Heart left ventricle (tissue), 16 donors: ENCODE measurements at regions not wholly inside any gene's neighbourhood (a gene's known extent, or its start where the extent isn't known, plus 50 kb on each side); places are given as distances from the start of the nearest gene placed in this dataset.

Experiments used
- ATAC-seq, 4 donors: fragments of 200-7000 bp; cut with Tn5 transposase; one replicate each; pipeline ENCODE4 v1.9.1; 2020 to 2022; ENCODE audit warnings: moderate library complexity in 4 of 4, mild to moderate bottlenecking in 3 of 4, moderate number of reproducible peaks in 1 of 4
- DNase-seq, 5 donors: peaks; one replicate each; pipeline ENCODE4 v3.0.0-alpha.2; 2020
- H3K27ac ChIP-seq, 12 donors: fragments of 200-600 bp; sonication (generic) in 4 of 12; one replicate each; pipeline versions ENCODE4 v1.5.0 to v1.8.0; 2016 to 2022; ENCODE audit warnings: mild to moderate bottlenecking in 2 of 12
- H3K27me3 ChIP-seq, 9 donors: fragments of 200-600 bp; sonication (generic) in 2 of 9; one replicate each; pipeline versions ENCODE4 v1.5.1 to v1.8.0; 2016 to 2022; ENCODE audit warnings: mild to moderate bottlenecking in 3 of 9
- H3K36me3 ChIP-seq, 9 donors: fragments of 200-600 bp; sonication (generic) in 2 of 9; one replicate each; pipeline versions ENCODE4 v1.5.0 to v1.8.0; 2018 to 2022; ENCODE audit warnings: mild to moderate bottlenecking in 2 of 9
- H3K4me1 ChIP-seq, 12 donors: fragments of 200-600 bp; sonication (generic) in 4 of 12; one replicate each; pipeline versions ENCODE4 v1.5.0 to v1.8.0; 2016 to 2022; ENCODE audit warnings: mild to moderate bottlenecking in 3 of 12
- H3K4me3 ChIP-seq, 12 donors: fragments of 200-600 bp; sonication (generic) in 4 of 12; one replicate each; pipeline versions ENCODE4 v1.5.0 to v1.8.0; 2017 to 2022; ENCODE audit warnings: mild to moderate bottlenecking in 9 of 12, moderate library complexity in 4 of 12
- H3K9me3 ChIP-seq, 12 donors: fragments of 200-600 bp; sonication (generic) in 4 of 12; one replicate each; pipeline versions ENCODE4 v1.5.0 to v1.8.0; 2016 to 2022; ENCODE audit warnings: mild to moderate bottlenecking in 1 of 12
- CTCF ChIP-seq, 12 donors: fragments of 200-600 bp; sonication (generic) in 4 of 12; IDR thresholded peaks; one replicate each; pipeline versions ENCODE4 v1.5.0 to v1.8.0; 2018 to 2022; ENCODE audit warnings: antibody characterized with exemption in 12 of 12, mild to moderate bottlenecking in 5 of 12
- POLR2A ChIP-seq, 2 donors: fragments of 450-650 bp; IDR thresholded peaks; one replicate each; pipeline ENCODE4 v1.6.1; 2017; ENCODE audit warnings: antibody characterized with exemption in 2 of 2, mild to moderate bottlenecking in 2 of 2, moderate library complexity in 2 of 2
- WGBS, 4 donors: extraction: QIAGEN DNeasy Blood & Tissue Kit in 2 of 4; methylation state at CpG; one replicate each; pipeline versions ENCODE4 v1.1.5 to v1.1.7; 2013 to 2018; 5-methylcytosine and 5-hydroxymethylcytosine counted together
- intact Hi-C, 10 donors: fragments of 100-400 bp; cut with DNase I; formaldehyde crosslinking; loops; one replicate each; pipeline versions ENCODE4 v1.11.1 to v1.14.2; 2022
- donor health status: ischemic (EF 13 %, LVEDD 7.1; RV severe dilation, severe dysfunction).
- donor health status: healthy with polysubstance abuse.
- donor health status: DM: no; HTN: yes; CAD: no.
- donor health status: DM: no; HTN: no; CAD: no.
- donor health status: ischemic (EF 25% LVEDD 6.9; RV normal size, moderate dysfunction).
- donor health status: ischemic (EF 25% LVEDD 5.7; RV mildly dilated, moderate dysfunction).
- donor health status: healthy.
- donor health status: DM: yes; HTN: yes; CAD: no.
- donor health status: ischemic (EF 35%, LVEDD 5.7; RV mildly dilated, moderate dysfunction).
- donor health status: nonischemic (EF 11% LVEDD 7.7; RV severe dilation, severe dysfunction).
- donor health status: DM: yes; HTN: yes; CAD: no.
- donor health status: PGD.
- donor health status: ischemic (EF 29% LVEDD 5.4; RV normal size, mild dysfunction).
- donor health status: nonischemic (EF 23%, LVEDD 6.1; RV moderate dilation, normal function).

- Histone ChIP-seq H3K4me1 (peaks cover 4 to 60% (median 27%) of the 10 kb centered on the region in 12 donors), H3K27ac (peak overlapping the region; percentile 70 to 97 (median 86)), H3K4me3 (peak overlapping the region in 1 of 12 donors; percentile 8), H3K27me3 (no peaks in the 10 kb centered on the region), H3K36me3 (no peaks in the 10 kb centered on the region), H3K9me3 (peaks cover 0 to 18% (median 3%) of the 10 kb centered on the region in 12 donors)
- DNase-seq (peak in 4 of 5 donors; percentile 61 to 86 (median 69)), ATAC-seq (peak; percentile 62 to 82 (median 67))
- 37 to 49% (median 46%) methylated on average over 5 of the region's 5 CpGs for whole genome bisulfite sequencing, 4 donors
- intact Hi-C loops: loop anchor here in 3 of 10 donors (1.0 to 5.0 kb wide), 2 partner anchors 17 to 61 kb away; no protein-coding TSS in a partner anchor
- TF ChIP-seq CTCF (IDR thresholded peaks at IDR 0.05) (no peak), POLR2A (IDR thresholded peaks at IDR 0.05) (no peak)
Observed at GRCh38 chr2:105498281-105498846, 99.5 kb upstream of the FHL2 start.

GRCh38 chr2:105497094-105497493, 98.2 kb upstream of the FHL2 start:
- ATAC-seq (no peak), DNase-seq (no peak)
- H3K27ac ChIP-seq: peak overlapping the region; percentile 70 to 97 (median 86)
- no peaks in the 10 kb centered on the region for H3K36me3 ChIP-seq
- H3K4me3 ChIP-seq: no peak overlapping the region
- WGBS, 4 donors: 62 to 73% (median 64%) methylated on average over 4 of the region's 4 CpGs
- H3K27me3 ChIP-seq: no peaks in the 10 kb centered on the region
- H3K4me1 ChIP-seq: peaks cover 0 to 60% (median 27%) of the 10 kb centered on the region in 12 donors
- intact Hi-C loops: loop anchor here in 1 of 10 donors (5.0 kb wide), 1 partner anchor 60 kb away; no protein-coding TSS in a partner anchor
- TF ChIP-seq POLR2A (IDR thresholded peaks at IDR 0.05): no peak
- TF ChIP-seq CTCF (IDR thresholded peaks at IDR 0.05): no peak
- peaks cover 0 to 31% (median 14%) of the 10 kb centered on the region in 12 donors for H3K9me3 ChIP-seq

- Histone ChIP-seq H3K4me1 (peaks cover 0 to 60% (median 27%) of the 10 kb centered on the region in 12 donors), H3K36me3 (no peaks in the 10 kb centered on the region), H3K27ac (peak overlapping the region; percentile 70 to 97 (median 86)), H3K27me3 (no peaks in the 10 kb centered on the region), H3K4me3 (no peak overlapping the region), H3K9me3 (peaks cover 0 to 32% (median 15%) of the 10 kb centered on the region in 12 donors)
- TF ChIP-seq POLR2A (IDR thresholded peaks at IDR 0.05) (no peak), CTCF (IDR thresholded peaks at IDR 0.05) (no peak)
- intact Hi-C loops: loop anchor here in 2 of 10 donors (1.0 to 5.0 kb wide), 2 partner anchors 19 to 59 kb away; no protein-coding TSS in a partner anchor
- WGBS, 4 donors: 8 to 37% (median 30%) methylated on average over 3 of the region's 3 CpGs
- ATAC-seq (peak; percentile 77 to 83 (median 80)), DNase-seq (peak; percentile 39 to 74 (median 64))
Observed at GRCh38 chr2:105496271-105496670, 97.4 kb upstream of the FHL2 start.

- Histone ChIP-seq H3K9me3 (peaks cover 0 to 28% (median 15%) of the 10 kb centered on the region in 12 donors), H3K27me3 (no peaks in the 10 kb centered on the region), H3K36me3 (no peaks in the 10 kb centered on the region), H3K4me1 (peaks cover 0 to 64% (median 31%) of the 10 kb centered on the region in 12 donors), H3K4me3 (peak overlapping the region in 1 of 12 donors; percentile 26), H3K27ac (peak overlapping the region; percentile 72 to 97 (median 86))
- intact Hi-C loops: loop anchor here in 1 of 10 donors (2.0 to 5.0 kb wide), 2 partner anchors 18 to 58 kb away; no protein-coding TSS in a partner anchor
- WGBS, 4 donors: 46 to 67% (median 48%) methylated on average over 13 of the region's 13 CpGs
- peak; percentile 71 to 87 (median 77) for DNase-seq
- TF ChIP-seq CTCF (IDR thresholded peaks at IDR 0.05) (no peak), POLR2A (IDR thresholded peaks at IDR 0.05) (no peak)
- ATAC-seq: peak; percentile 76 to 85 (median 81)
Observed at GRCh38 chr2:105494683-105495425, 96.0 kb upstream of the FHL2 start.
